Mesenchymal stem cell (in vitro differentiated cells and primary cell): ENCODE measurements at regions not wholly inside any gene's neighbourhood (a gene's known extent, or its start where the extent isn't known, plus 50 kb on each side); places are given as distances from the start of the nearest gene placed in this dataset.

Experiments used
- DNase-seq: peaks from one replicate; pipeline ENCODE4 v3.0.0-alpha.2; 2013
- H2AFZ ChIP-seq: one replicate; pipeline ENCODE4 v1.6.1; 2013; ENCODE audit warnings: low read depth, mild to moderate bottlenecking, control low read depth, inconsistent platforms, low read length, moderate library complexity
- H2AK5ac ChIP-seq: 2 replicates; pipeline ENCODE4 v1.6.1; 2013; ENCODE audit warnings: low read length, moderate library complexity, mild to moderate bottlenecking, inconsistent platforms; ENCODE audit not compliant: severe bottlenecking
- H2BK120ac ChIP-seq: one replicate; pipeline ENCODE4 v1.6.1; 2013; ENCODE audit warnings: low read depth, mild to moderate bottlenecking, inconsistent platforms, low read length, moderate library complexity
- H2BK12ac ChIP-seq, 2 experiments: one replicate each; pipeline ENCODE4 v1.6.1; 2013; ENCODE audit warnings: inconsistent platforms in 2 of 2, low read length in 2 of 2, mild to moderate bottlenecking in 2 of 2, moderate library complexity in 2 of 2, control low read depth in 1 of 2
- H2BK15ac ChIP-seq: one replicate; pipeline ENCODE4 v1.6.1; 2013; ENCODE audit warnings: mild to moderate bottlenecking, low read depth, inconsistent platforms; ENCODE audit not compliant: poor library complexity, severe bottlenecking
- H2BK5ac ChIP-seq: 2 replicates; pipeline ENCODE4 v1.6.1; 2013; ENCODE audit warnings: low read depth, mild to moderate bottlenecking, low read length, control low read depth, inconsistent platforms; ENCODE audit not compliant: poor library complexity, severe bottlenecking
- H3K14ac ChIP-seq, 2 experiments: one replicate each; pipeline ENCODE4 v1.6.1; 2013; ENCODE audit warnings: inconsistent platforms in 2 of 2, low read length in 2 of 2, control low read depth in 1 of 2, mild to moderate bottlenecking in 1 of 2, moderate library complexity in 1 of 2
- H3K18ac ChIP-seq, 2 experiments: one replicate each; pipeline ENCODE4 v1.6.1; 2013; ENCODE audit warnings: inconsistent platforms in 2 of 2, low read length in 2 of 2, control low read depth in 1 of 2, low read depth in 1 of 2, mild to moderate bottlenecking in 1 of 2
- H3K23ac ChIP-seq, 2 experiments: one replicate each; pipeline ENCODE4 v1.6.1; 2013; ENCODE audit warnings: inconsistent platforms in 2 of 2, low read length in 2 of 2, mild to moderate bottlenecking in 2 of 2, moderate library complexity in 2 of 2, control low read depth in 1 of 2
- H3K27ac ChIP-seq: 2 replicates; pipeline ENCODE4 v1.5.1; 2013; ENCODE audit warnings: mild to moderate bottlenecking, moderate library complexity, low read length, control low read depth, inconsistent platforms; ENCODE audit not compliant: poor library complexity, severe bottlenecking
- H3K27me3 ChIP-seq, 2 experiments: 2 replicates each; pipeline versions ENCODE4 v1.6.1 to v1.7.0; 2013; ENCODE audit warnings: low read length in 2 of 2, mild to moderate bottlenecking in 2 of 2, moderate library complexity in 2 of 2, control low read depth in 1 of 2, inconsistent platforms in 1 of 2; ENCODE audit not compliant: control insufficient read depth in 1 of 2, insufficient read depth in 1 of 2
- H3K36me3 ChIP-seq, 2 experiments: 2 replicates each; pipeline versions ENCODE4 v1.6.1 to v1.7.0; 2013; ENCODE audit warnings: low read length in 2 of 2, control low read depth in 1 of 2, inconsistent platforms in 1 of 2, low read depth in 1 of 2, mild to moderate bottlenecking in 1 of 2; ENCODE audit not compliant: insufficient read depth in 2 of 2, control insufficient read depth in 1 of 2
- H3K4ac ChIP-seq, 2 experiments: one replicate each; pipeline ENCODE4 v1.6.1; 2013; ENCODE audit warnings: inconsistent platforms in 2 of 2, low read length in 2 of 2, mild to moderate bottlenecking in 2 of 2, moderate library complexity in 2 of 2, control low read depth in 1 of 2, low read depth in 1 of 2
- H3K4me1 ChIP-seq: 2 replicates; pipeline ENCODE4 v1.6.1; 2013; ENCODE audit warnings: low read depth, low read length, control low read depth; ENCODE audit not compliant: control insufficient read depth, insufficient read depth
- H3K4me2 ChIP-seq: 2 replicates; pipeline ENCODE4 v1.6.1; 2013; ENCODE audit warnings: low read length, mild to moderate bottlenecking, inconsistent platforms; ENCODE audit not compliant: poor library complexity, severe bottlenecking
- H3K4me3 ChIP-seq, 2 experiments: 2 replicates each; pipeline versions ENCODE4 v1.5.1 to v1.7.0; 2013; ENCODE audit warnings: low read length in 2 of 2, mild to moderate bottlenecking in 2 of 2, control low read depth in 1 of 2, low read depth in 1 of 2; ENCODE audit not compliant: insufficient read depth in 1 of 2
- H3K79me1 ChIP-seq: replicated peaks from 2 replicates; pipeline ENCODE4 v1.6.1; 2013; ENCODE audit warnings: mild to moderate bottlenecking, control low read depth, low read length, inconsistent platforms; ENCODE audit not compliant: poor library complexity, severe bottlenecking
- H3K9ac ChIP-seq: 2 replicates; pipeline ENCODE4 v1.7.0; 2013; ENCODE audit warnings: mild to moderate bottlenecking, low read length, moderate library complexity
- H3K9me3 ChIP-seq: 2 replicates; pipeline ENCODE4 v1.7.0; 2013; ENCODE audit warnings: mild to moderate bottlenecking, low read length; ENCODE audit not compliant: control insufficient read depth
- H4K8ac ChIP-seq: one replicate; pipeline ENCODE4 v1.6.1; 2013; ENCODE audit warnings: inconsistent platforms, mild to moderate bottlenecking, low read length, moderate library complexity
- H4K91ac ChIP-seq: one replicate; pipeline ENCODE4 v1.6.1; 2013; ENCODE audit warnings: mild to moderate bottlenecking, low read length, inconsistent platforms
- WGBS: methylation state at CpG from one replicate; pipeline ENCODE4 v1.1.7; 2013; ENCODE audit warnings: mixed read lengths; 5-methylcytosine and 5-hydroxymethylcytosine counted together

GRCh38 chr3:18591120-18591519 is 166.0 kb upstream of the SATB1 start:
- H3K18ac ChIP-seq, result no peak overlapping the region

GRCh38 chr3:18586076-18586475 is 160.9 kb upstream of the SATB1 start:
- no peaks in the 10 kb centered on the region for H3K4me1 ChIP-seq
- H3K36me3 ChIP-seq, result no peaks in the 10 kb centered on the region
- 47% methylated on average over 2 of the region's 2 CpGs for WGBS
- H3K27me3 ChIP-seq, result no peaks in the 10 kb centered on the region
- no peak overlapping the region for H3K4me3 ChIP-seq
- H3K23ac ChIP-seq, result no peak overlapping the region
- no peak overlapping the region for H4K91ac ChIP-seq
- H3K9ac ChIP-seq, result no peak overlapping the region
- no peak overlapping the region for H3K4me2 ChIP-seq
- H2AFZ ChIP-seq, result no peak overlapping the region
- H3K18ac ChIP-seq, result no peak overlapping the region
- no peak overlapping the region for H3K14ac ChIP-seq
- H3K79me1 ChIP-seq, result no peaks in the 10 kb centered on the region
- H2BK12ac ChIP-seq, result no peak overlapping the region
- peaks cover 7% of the 10 kb centered on the region for H3K9me3 ChIP-seq
- H2BK120ac ChIP-seq, result no peak overlapping the region
- H2BK15ac ChIP-seq, result no peak overlapping the region
- H4K8ac ChIP-seq, result no peak overlapping the region
- no peak overlapping the region for H2BK5ac ChIP-seq
- H3K27ac ChIP-seq, result no peak overlapping the region
- H2AK5ac ChIP-seq, result no peak overlapping the region
- peak; percentile 11 for DNase-seq
- H3K4ac ChIP-seq, result no peak overlapping the region

More at GRCh38 chr3:18591120-18591519, 166.0 kb upstream of the SATB1 start:
- no peak overlapping the region for H3K14ac ChIP-seq
- no peaks in the 10 kb centered on the region for H3K36me3 ChIP-seq
- no peak overlapping the region for H3K4me2 ChIP-seq
- H3K4ac ChIP-seq, result no peak overlapping the region
- no peak overlapping the region for H3K4me3 ChIP-seq
- no peaks in the 10 kb centered on the region for H3K27me3 ChIP-seq
- WGBS, result 100% methylated on average over 2 of the region's 3 CpGs
- no peak overlapping the region for H2BK15ac ChIP-seq
- no peak overlapping the region for H4K91ac ChIP-seq
- no peak overlapping the region for H2BK12ac ChIP-seq
- no peaks in the 10 kb centered on the region for H3K79me1 ChIP-seq
- H3K9me3 ChIP-seq, result no peaks in the 10 kb centered on the region
- H2AFZ ChIP-seq, result no peak overlapping the region
- no peaks in the 10 kb centered on the region for H3K4me1 ChIP-seq
- H2AK5ac ChIP-seq, result no peak overlapping the region
- no peak overlapping the region for H3K23ac ChIP-seq
- no peak overlapping the region for H2BK5ac ChIP-seq
- no peak for DNase-seq
- H3K27ac ChIP-seq, result no peak overlapping the region
- no peak overlapping the region for H2BK120ac ChIP-seq
- H3K9ac ChIP-seq, result no peak overlapping the region
- no peak overlapping the region for H4K8ac ChIP-seq

DNA sequence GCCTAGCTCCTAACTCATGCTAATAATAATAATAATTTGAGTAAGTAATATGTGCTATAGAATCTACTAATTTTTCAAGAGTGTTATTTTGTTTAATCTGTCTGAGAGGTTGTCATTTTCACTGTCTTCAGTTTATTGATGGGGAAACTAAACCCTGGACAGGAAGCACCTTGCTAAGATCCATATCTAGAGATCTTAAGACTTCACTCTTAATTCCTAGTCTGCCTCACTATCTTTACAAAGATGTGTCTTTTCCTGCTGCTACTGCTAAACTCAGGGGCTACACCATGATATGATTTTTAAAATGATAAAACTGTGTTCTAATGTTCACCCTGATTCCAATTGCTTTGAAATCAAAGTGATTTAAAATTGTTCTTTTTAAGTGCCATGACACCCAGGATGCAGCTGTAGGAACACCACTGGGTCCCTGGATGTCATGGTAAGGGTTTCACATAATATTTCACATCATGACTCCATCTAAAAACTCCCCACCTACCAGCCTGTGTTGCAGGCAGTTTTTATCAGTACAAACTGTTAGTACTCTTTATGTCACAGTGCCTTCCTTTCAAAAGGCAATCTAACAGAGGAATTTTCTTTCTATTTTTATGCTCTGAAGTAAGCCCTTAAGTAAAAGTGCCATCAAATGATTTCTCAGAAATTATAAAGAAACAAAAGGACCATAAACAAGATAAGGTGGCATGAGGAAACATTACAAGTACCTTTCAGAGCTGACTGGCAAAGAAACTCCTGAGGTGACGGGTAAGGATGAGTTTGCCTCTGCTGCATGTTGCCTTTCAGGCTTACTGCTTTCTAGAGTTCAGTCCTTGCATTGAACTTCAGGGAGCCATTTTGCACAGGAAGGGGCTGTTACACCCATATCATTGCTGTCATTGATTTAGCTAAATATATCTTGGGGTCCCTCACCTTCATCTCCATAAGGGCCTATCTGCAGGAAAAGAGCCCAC is 160.1 kb upstream of the SATB1 start:
- H3K4ac ChIP-seq, result no peak overlapping the region
- no peak overlapping the region for H2AK5ac ChIP-seq
- no peak overlapping the region for H3K9ac ChIP-seq
- H3K18ac ChIP-seq, result no peak overlapping the region
- H2AFZ ChIP-seq, result no peak overlapping the region
- H3K4me2 ChIP-seq, result no peak overlapping the region
- H3K27ac ChIP-seq, result no peak overlapping the region
- no peak overlapping the region for H2BK12ac ChIP-seq
- H2BK5ac ChIP-seq, result no peak overlapping the region
- H3K79me1 ChIP-seq, result no peaks in the 10 kb centered on the region
- H3K36me3 ChIP-seq, result no peaks in the 10 kb centered on the region
- H3K27me3 ChIP-seq, result no peaks in the 10 kb centered on the region
- no peak overlapping the region for H2BK120ac ChIP-seq
- no peaks in the 10 kb centered on the region for H3K4me1 ChIP-seq
- no peak overlapping the region for H3K4me3 ChIP-seq
- WGBS, result 100% methylated on average over 1 of the region's 1 CpG
- H4K91ac ChIP-seq, result no peak overlapping the region
- no peak overlapping the region for H4K8ac ChIP-seq
- H3K14ac ChIP-seq, result no peak overlapping the region
- no peak overlapping the region for H2BK15ac ChIP-seq
- H3K23ac ChIP-seq, result no peak overlapping the region
- no peak for DNase-seq
- peaks cover 7% of the 10 kb centered on the region for H3K9me3 ChIP-seq

DNA sequence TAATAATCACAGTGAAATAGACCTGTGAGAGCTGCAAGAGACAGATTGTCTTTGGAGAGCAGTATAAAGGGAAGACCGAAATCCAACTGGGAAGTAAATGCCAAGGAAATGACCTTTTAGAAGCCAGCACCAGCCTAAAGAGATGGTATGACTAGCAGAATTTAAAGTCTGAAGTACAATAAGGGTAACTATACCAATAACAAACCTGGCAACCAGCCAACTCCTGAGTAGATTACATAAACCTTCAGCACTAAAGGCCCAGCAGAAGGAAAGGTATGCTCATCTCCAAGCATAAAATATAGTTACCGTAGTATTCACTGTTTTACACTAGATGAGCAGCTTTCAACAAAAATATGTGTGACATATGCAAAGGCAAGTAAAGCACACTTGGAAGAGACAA is 155.1 kb upstream of the SATB1 start:
- H3K9me3 ChIP-seq, result peaks cover 7% of the 10 kb centered on the region
- no peak overlapping the region for H2BK120ac ChIP-seq
- no peak overlapping the region for H3K18ac ChIP-seq
- H3K23ac ChIP-seq, result no peak overlapping the region
- no peak overlapping the region for H2BK12ac ChIP-seq
- no peak overlapping the region for H2AFZ ChIP-seq
- H4K91ac ChIP-seq, result no peak overlapping the region
- DNase-seq, result no peak
- no peak overlapping the region for H3K9ac ChIP-seq
- H3K4ac ChIP-seq, result no peak overlapping the region
- H3K79me1 ChIP-seq, result no peaks in the 10 kb centered on the region
- no peak overlapping the region for H2BK5ac ChIP-seq
- H3K27ac ChIP-seq, result no peak overlapping the region
- no peaks in the 10 kb centered on the region for H3K36me3 ChIP-seq
- H3K4me1 ChIP-seq, result no peaks in the 10 kb centered on the region
- no peak overlapping the region for H2BK15ac ChIP-seq
- no peak overlapping the region for H3K4me3 ChIP-seq
- no peak overlapping the region for H3K4me2 ChIP-seq
- no peak overlapping the region for H2AK5ac ChIP-seq
- H4K8ac ChIP-seq, result no peak overlapping the region
- WGBS, result no CpG with 5 or more reads among the region's 2 CpGs
- no peak overlapping the region for H3K14ac ChIP-seq
- H3K27me3 ChIP-seq, result no peaks in the 10 kb centered on the region
